K562 (cell line): ENCODE measurements at regions not wholly inside any gene's neighbourhood (a gene's known extent, or its start where the extent isn't known, plus 50 kb on each side); places are given as distances from the start of the nearest gene placed in this dataset.

Experiments used
- EHMT2 ChIP-seq: fragments of 450-650 bp; IDR thresholded peaks from 2 replicates; pipeline ENCODE4 v1.6.1; 2018; ENCODE audit warnings: antibody characterized with exemption
- EWSR1 ChIP-seq: fragments of 450-650 bp; IDR thresholded peaks from 2 replicates; pipeline ENCODE4 v1.6.1; 2018; ENCODE audit warnings: borderline replicate concordance, mild to moderate bottlenecking, low read depth, moderate library complexity; ENCODE audit not compliant: partially characterized antibody
- FOXP1 ChIP-seq: sonication (generic); formaldehyde crosslinking; IDR thresholded peaks from 2 replicates; pipeline ENCODE4 v1.8.0; 2022; ENCODE audit warnings: mild to moderate bottlenecking, missing genetic modification reagents
- GABPB1 ChIP-seq: sonication (generic); formaldehyde crosslinking; IDR thresholded peaks from 2 replicates; pipeline ENCODE4 v1.8.0; 2022; ENCODE audit warnings: mild to moderate bottlenecking, missing genetic modification reagents
- GATAD2A ChIP-seq: fragments of 450-650 bp; IDR thresholded peaks from 2 replicates; pipeline ENCODE4 v1.6.1; 2017
- NCOA6 ChIP-seq: fragments of 450-650 bp; IDR thresholded peaks from 2 replicates; pipeline ENCODE4 v1.6.1; 2017; ENCODE audit warnings: mild to moderate bottlenecking
- SAFB2 ChIP-seq: fragments of 200-400 bp; formaldehyde crosslinking; IDR thresholded peaks from 2 replicates; pipeline ENCODE4 v1.6.1; 2018; ENCODE audit warnings: borderline replicate concordance, low read length, low read depth, moderate library complexity; ENCODE audit not compliant: severe bottlenecking
- ZNF668 ChIP-seq: fragments of 250-450 bp; sonication (Bioruptor Pico); IDR thresholded peaks from 2 replicates; pipeline ENCODE4 v1.8.0; 2022; ENCODE audit warnings: mild to moderate bottlenecking, inconsistent platforms
- TF ChIP-seq, protein P1 (sequence below): IDR thresholded peaks from 3 replicates; pipeline ENCODE4 v1.6.1; 2011; ENCODE audit warnings: borderline replicate concordance, mild to moderate bottlenecking, moderate library complexity; ENCODE audit not compliant: insufficient read length; ENCODE audit errors: extremely low read depth
- TF ChIP-seq, protein P2 (sequence below), 2 experiments: fragments of 450-650 bp in 1 of 2; IDR thresholded peaks; 2 replicates each; pipeline ENCODE4 v1.6.1; 2011 to 2017; ENCODE audit warnings: low read depth in 2 of 2, antibody characterized with exemption in 1 of 2, borderline replicate concordance in 1 of 2, low read length in 1 of 2, mild to moderate bottlenecking in 1 of 2, mixed read lengths in 1 of 2; ENCODE audit not compliant: control insufficient read depth in 1 of 2
- TF ChIP-seq, protein P3 (sequence below): sonication (generic); formaldehyde crosslinking; IDR thresholded peaks from 2 replicates; pipeline ENCODE4 v1.8.0; 2023; ENCODE audit warnings: mild to moderate bottlenecking, missing genetic modification reagents
- TF ChIP-seq, protein P4 (sequence below), 3 experiments: fragments of 200-800 bp in 1 of 3; fragments of 250-450 bp in 1 of 3; fragments of 450-650 bp in 1 of 3; sonication (Bioruptor Pico) in 1 of 3; sonication (Bioruptor generic) in 1 of 3; formaldehyde crosslinking in 1 of 3; IDR thresholded peaks; 2 replicates each; pipeline versions ENCODE4 v1.6.1 to v1.8.0; 2016 to 2022; ENCODE audit warnings: mild to moderate bottlenecking in 2 of 3, missing genetic modification characterization in 2 of 3, missing compliant biosample characterization in 1 of 3, moderate library complexity in 1 of 3

DNA sequence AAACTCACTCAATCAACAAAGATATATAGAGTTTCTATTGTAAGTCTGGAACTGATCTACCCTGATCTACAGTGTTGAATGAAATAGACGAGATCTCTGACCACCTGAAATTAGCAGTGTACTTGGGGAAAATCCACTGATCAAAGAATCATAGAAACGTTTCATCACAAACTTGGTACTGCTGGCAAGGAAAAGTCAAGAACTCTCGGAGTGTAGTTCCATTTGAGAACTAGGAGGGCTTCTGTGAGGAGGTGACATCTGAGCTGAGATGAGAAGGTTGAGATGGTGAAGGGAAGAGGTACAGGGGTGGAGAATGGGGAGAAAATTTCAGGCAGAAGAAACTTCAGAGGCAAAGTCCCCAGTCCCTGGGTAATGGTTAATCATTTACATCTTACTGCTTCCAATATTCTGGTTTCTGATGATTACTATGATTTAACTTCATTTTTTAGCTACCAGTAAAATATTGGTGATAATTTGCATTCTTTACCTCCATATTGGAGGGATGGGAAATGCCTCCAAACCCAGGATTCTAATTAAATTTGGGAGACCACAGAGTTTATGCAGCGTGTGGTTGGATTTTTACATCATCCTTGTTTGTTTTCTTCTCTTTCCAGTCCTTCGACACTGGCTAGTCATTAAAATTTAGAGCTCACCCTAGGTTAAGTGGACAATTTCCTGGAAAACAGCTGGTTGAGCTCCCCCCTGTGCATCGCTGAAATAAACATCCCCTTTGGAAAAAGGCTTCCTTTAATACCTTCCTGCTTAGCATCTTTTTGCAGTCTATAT, 191.9 kb downstream of the BCAS1 start (continued):
- TF ChIP-seq, protein P1, sequence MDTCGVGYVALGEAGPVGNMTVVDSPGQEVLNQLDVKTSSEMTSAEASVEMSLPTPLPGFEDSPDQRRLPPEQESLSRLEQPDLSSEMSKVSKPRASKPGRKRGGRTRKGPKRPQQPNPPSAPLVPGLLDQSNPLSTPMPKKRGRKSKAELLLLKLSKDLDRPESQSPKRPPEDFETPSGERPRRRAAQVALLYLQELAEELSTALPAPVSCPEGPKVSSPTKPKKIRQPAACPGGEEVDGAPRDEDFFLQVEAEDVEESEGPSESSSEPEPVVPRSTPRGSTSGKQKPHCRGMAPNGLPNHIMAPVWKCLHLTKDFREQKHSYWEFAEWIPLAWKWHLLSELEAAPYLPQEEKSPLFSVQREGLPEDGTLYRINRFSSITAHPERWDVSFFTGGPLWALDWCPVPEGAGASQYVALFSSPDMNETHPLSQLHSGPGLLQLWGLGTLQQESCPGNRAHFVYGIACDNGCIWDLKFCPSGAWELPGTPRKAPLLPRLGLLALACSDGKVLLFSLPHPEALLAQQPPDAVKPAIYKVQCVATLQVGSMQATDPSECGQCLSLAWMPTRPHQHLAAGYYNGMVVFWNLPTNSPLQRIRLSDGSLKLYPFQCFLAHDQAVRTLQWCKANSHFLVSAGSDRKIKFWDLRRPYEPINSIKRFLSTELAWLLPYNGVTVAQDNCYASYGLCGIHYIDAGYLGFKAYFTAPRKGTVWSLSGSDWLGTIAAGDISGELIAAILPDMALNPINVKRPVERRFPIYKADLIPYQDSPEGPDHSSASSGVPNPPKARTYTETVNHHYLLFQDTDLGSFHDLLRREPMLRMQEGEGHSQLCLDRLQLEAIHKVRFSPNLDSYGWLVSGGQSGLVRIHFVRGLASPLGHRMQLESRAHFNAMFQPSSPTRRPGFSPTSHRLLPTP: no peak
- TF ChIP-seq, protein P2, sequence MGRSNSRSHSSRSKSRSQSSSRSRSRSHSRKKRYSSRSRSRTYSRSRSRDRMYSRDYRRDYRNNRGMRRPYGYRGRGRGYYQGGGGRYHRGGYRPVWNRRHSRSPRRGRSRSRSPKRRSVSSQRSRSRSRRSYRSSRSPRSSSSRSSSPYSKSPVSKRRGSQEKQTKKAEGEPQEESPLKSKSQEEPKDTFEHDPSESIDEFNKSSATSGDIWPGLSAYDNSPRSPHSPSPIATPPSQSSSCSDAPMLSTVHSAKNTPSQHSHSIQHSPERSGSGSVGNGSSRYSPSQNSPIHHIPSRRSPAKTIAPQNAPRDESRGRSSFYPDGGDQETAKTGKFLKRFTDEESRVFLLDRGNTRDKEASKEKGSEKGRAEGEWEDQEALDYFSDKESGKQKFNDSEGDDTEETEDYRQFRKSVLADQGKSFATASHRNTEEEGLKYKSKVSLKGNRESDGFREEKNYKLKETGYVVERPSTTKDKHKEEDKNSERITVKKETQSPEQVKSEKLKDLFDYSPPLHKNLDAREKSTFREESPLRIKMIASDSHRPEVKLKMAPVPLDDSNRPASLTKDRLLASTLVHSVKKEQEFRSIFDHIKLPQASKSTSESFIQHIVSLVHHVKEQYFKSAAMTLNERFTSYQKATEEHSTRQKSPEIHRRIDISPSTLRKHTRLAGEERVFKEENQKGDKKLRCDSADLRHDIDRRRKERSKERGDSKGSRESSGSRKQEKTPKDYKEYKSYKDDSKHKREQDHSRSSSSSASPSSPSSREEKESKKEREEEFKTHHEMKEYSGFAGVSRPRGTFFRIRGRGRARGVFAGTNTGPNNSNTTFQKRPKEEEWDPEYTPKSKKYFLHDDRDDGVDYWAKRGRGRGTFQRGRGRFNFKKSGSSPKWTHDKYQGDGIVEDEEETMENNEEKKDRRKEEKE (IDR thresholded peaks at IDR 0.05; ENCODE audit: borderline replicate concordance in 1 of 2, control insufficient read depth in 1 of 2, low read depth in 2 of 2, low read length in 1 of 2): 0 out of 4 replicates have a peak, but pooled peaks of 1 of the 2 experiments have one; percentile 61
- no peak for TF ChIP-seq SAFB2
- no peak for TF ChIP-seq GABPB1 (CRISPR knock-in tag)
- TF ChIP-seq GATAD2A: no peak
- TF ChIP-seq NCOA6: no peak
- peak; percentile 26 for TF ChIP-seq EWSR1
- TF ChIP-seq ZNF668: no peak
- TF ChIP-seq EHMT2: no peak
- no peak for TF ChIP-seq FOXP1 (CRISPR knock-in tag)
- TF ChIP-seq, protein P3, sequence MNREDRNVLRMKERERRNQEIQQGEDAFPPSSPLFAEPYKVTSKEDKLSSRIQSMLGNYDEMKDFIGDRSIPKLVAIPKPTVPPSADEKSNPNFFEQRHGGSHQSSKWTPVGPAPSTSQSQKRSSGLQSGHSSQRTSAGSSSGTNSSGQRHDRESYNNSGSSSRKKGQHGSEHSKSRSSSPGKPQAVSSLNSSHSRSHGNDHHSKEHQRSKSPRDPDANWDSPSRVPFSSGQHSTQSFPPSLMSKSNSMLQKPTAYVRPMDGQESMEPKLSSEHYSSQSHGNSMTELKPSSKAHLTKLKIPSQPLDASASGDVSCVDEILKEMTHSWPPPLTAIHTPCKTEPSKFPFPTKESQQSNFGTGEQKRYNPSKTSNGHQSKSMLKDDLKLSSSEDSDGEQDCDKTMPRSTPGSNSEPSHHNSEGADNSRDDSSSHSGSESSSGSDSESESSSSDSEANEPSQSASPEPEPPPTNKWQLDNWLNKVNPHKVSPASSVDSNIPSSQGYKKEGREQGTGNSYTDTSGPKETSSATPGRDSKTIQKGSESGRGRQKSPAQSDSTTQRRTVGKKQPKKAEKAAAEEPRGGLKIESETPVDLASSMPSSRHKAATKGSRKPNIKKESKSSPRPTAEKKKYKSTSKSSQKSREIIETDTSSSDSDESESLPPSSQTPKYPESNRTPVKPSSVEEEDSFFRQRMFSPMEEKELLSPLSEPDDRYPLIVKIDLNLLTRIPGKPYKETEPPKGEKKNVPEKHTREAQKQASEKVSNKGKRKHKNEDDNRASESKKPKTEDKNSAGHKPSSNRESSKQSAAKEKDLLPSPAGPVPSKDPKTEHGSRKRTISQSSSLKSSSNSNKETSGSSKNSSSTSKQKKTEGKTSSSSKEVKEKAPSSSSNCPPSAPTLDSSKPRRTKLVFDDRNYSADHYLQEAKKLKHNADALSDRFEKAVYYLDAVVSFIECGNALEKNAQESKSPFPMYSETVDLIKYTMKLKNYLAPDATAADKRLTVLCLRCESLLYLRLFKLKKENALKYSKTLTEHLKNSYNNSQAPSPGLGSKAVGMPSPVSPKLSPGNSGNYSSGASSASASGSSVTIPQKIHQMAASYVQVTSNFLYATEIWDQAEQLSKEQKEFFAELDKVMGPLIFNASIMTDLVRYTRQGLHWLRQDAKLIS (CRISPR knock-in tag): no peak
- TF ChIP-seq, protein P4, sequence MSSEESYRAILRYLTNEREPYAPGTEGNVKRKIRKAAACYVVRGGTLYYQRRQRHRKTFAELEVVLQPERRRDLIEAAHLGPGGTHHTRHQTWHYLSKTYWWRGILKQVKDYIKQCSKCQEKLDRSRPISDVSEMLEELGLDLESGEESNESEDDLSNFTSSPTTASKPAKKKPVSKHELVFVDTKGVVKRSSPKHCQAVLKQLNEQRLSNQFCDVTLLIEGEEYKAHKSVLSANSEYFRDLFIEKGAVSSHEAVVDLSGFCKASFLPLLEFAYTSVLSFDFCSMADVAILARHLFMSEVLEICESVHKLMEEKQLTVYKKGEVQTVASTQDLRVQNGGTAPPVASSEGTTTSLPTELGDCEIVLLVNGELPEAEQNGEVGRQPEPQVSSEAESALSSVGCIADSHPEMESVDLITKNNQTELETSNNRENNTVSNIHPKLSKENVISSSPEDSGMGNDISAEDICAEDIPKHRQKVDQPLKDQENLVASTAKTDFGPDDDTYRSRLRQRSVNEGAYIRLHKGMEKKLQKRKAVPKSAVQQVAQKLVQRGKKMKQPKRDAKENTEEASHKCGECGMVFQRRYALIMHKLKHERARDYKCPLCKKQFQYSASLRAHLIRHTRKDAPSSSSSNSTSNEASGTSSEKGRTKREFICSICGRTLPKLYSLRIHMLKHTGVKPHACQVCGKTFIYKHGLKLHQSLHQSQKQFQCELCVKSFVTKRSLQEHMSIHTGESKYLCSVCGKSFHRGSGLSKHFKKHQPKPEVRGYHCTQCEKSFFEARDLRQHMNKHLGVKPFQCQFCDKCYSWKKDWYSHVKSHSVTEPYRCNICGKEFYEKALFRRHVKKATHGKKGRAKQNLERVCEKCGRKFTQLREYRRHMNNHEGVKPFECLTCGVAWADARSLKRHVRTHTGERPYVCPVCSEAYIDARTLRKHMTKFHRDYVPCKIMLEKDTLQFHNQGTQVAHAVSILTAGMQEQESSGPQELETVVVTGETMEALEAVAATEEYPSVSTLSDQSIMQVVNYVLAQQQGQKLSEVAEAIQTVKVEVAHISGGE (CRISPR knock-in tag; IDR thresholded peaks at IDR 0.05): peak in 1 of 3 experiments; percentile 71; a peak in 2 of 6 replicates
